GM23338 (cell line): ENCODE measurements at regions not wholly inside any gene's neighbourhood (a gene's known extent, or its start where the extent isn't known, plus 50 kb on each side); places are given as distances from the start of the nearest gene placed in this dataset.

ENCODE experiments used
- CREB1 ChIP-seq: fragments of 250-450 bp; sonication (Bioruptor Pico); IDR thresholded peaks from 2 replicates; pipeline ENCODE4 v1.5.0; 2020; ENCODE audit warnings: low read depth, mild to moderate bottlenecking, moderate library complexity
- CTCF ChIP-seq, 2 experiments: fragments of 200-600 bp in 1 of 2; sonication (generic) in 1 of 2; conservative IDR thresholded peaks; 2 replicates each; pipeline versions ENCODE4 v1.5.1 to v1.6.1; 2016 to 2017; ENCODE audit warnings: antibody characterized with exemption in 2 of 2, low read depth in 2 of 2, mild to moderate bottlenecking in 2 of 2, moderate library complexity in 1 of 2
- ETS1 ChIP-seq: IDR thresholded peaks from 2 replicates; pipeline ENCODE4 v1.6.1; 2016; ENCODE audit warnings: antibody characterized with exemption
- EZH2 ChIP-seq: fragments of 200-600 bp; sonication (generic); IDR thresholded peaks from one replicate; pipeline ENCODE4 v1.8.0; 2017; ENCODE audit warnings: antibody characterized with exemption, mild to moderate bottlenecking, low read depth; ENCODE audit not compliant: unreplicated experiment
- EZH2phosphoT487 ChIP-seq: fragments of 200-600 bp; sonication (generic); IDR thresholded peaks from one replicate; pipeline ENCODE4 v1.8.1; 2018; ENCODE audit warnings: antibody characterized with exemption; ENCODE audit not compliant: unreplicated experiment
- JUNB ChIP-seq: IDR thresholded peaks from one replicate; pipeline ENCODE4 v1.6.1; 2016; ENCODE audit warnings: antibody characterized with exemption; ENCODE audit not compliant: unreplicated experiment
- NANOG ChIP-seq: IDR thresholded peaks from 2 replicates; pipeline ENCODE4 v1.6.1; 2016; ENCODE audit warnings: antibody characterized with exemption, borderline replicate concordance
- POLR2AphosphoS5 ChIP-seq: IDR thresholded peaks from 2 replicates; pipeline ENCODE4 v1.6.1; 2016; ENCODE audit warnings: antibody characterized with exemption, low read depth
- REST ChIP-seq: IDR thresholded peaks from one replicate; pipeline ENCODE4 v1.6.1; 2018; ENCODE audit warnings: antibody characterized with exemption; ENCODE audit not compliant: unreplicated experiment
- ZNF331 ChIP-seq: fragments of 250-450 bp; sonication (Bioruptor Pico); IDR thresholded peaks from 2 replicates; pipeline ENCODE4 v1.5.0; 2020; ENCODE audit warnings: low read depth, mild to moderate bottlenecking, moderate library complexity

GRCh38 chr4:151896880-151897279 lies 136.1 kb upstream of the GATB start:
- TF ChIP-seq REST (no peak), JUNB (no peak), CTCF (conservative IDR thresholded peaks at IDR 0.05; ENCODE audit: low read depth in 2 of 2) (no peak), POLR2AphosphoS5 (no peak), EZH2 (no peak), NANOG (no peak), ETS1 (no peak), CREB1 (CRISPR knock-in tag) (no peak), EZH2phosphoT487 (no peak), ZNF331 (no peak)
